Endothelial cell of umbilical vein (primary cell): ENCODE measurements at regions not wholly inside any gene's neighbourhood (a gene's known extent, or its start where the extent isn't known, plus 50 kb on each side); places are given as distances from the start of the nearest gene placed in this dataset.
"Not testable (repeated sequence)": the region's sequence is repeated elsewhere in the genome, so short reads cannot be mapped to it uniquely, and the experiment has no call there.

ENCODE experiments used
- BruUV-seq: library from RNA; stranded (reverse); fragments of 400-500 nt; replicated peaks from 2 replicates; lab custom pipeline; 2021; lab: Mats Ljungman, UMichigan
- CTCF ChIA-PET: fragments of 300-600, 350-600 bp; sonication (Branson Sonifier 250); formaldehyde crosslinking; loops from one replicate; lab custom pipeline; 2021; ENCODE audit warnings: antibody characterized with exemption, inconsistent platforms; lab: Charles Lee
- POLR2A ChIA-PET: fragments of 300-600, 350-600 bp; sonication (Branson Sonifier 250); formaldehyde crosslinking; loops from one replicate; lab custom pipeline; 2021; ENCODE audit warnings: antibody characterized with exemption, inconsistent platforms; lab: Charles Lee
- DNase-seq: peaks from one replicate; pipeline ENCODE4 v3.0.0-alpha.2; 2011; ENCODE audit warnings: low read depth, low spot score
- FAIRE-seq: peaks from 2 replicates; lab custom pipeline; 2011; peaks lifted over from hg19 to GRCh38; lab: Jason Lieb, UNC
- H2AFZ ChIP-seq: 2 replicates; pipeline ENCODE4 v1.6.0; 2012; ENCODE audit warnings: low read depth, low read length, control low read depth, inconsistent platforms
- H3K27ac ChIP-seq: 2 replicates; pipeline ENCODE4 v1.5.1; 2011; ENCODE audit warnings: low read depth, mild to moderate bottlenecking, control low read depth, low read length, moderate library complexity; ENCODE audit not compliant: insufficient read depth
- H3K27me3 ChIP-seq, 2 experiments: 2 replicates each; pipeline versions ENCODE4 v1.6.0 to v1.6.1; 2011; ENCODE audit warnings: low read length in 2 of 2, mixed read lengths in 1 of 2; ENCODE audit not compliant: control insufficient read depth in 2 of 2, insufficient read depth in 2 of 2
- H3K36me3 ChIP-seq, 2 experiments: 2 replicates in 1 of 2; 3 replicates in 1 of 2; pipeline ENCODE4 v1.5.1; 2011; ENCODE audit warnings: low read length in 2 of 2, mild to moderate bottlenecking in 1 of 2, moderate library complexity in 1 of 2; ENCODE audit not compliant: control insufficient read depth in 2 of 2, insufficient read depth in 2 of 2; ENCODE audit errors: extremely low read depth in 1 of 2
- H3K4me1 ChIP-seq: 3 replicates; pipeline ENCODE4 v1.5.1; 2011; ENCODE audit warnings: mild to moderate bottlenecking, low read length; ENCODE audit not compliant: control insufficient read depth, insufficient read depth; ENCODE audit errors: extremely low read depth
- H3K4me2 ChIP-seq: 2 replicates; pipeline ENCODE4 v1.6.1; 2011; ENCODE audit warnings: low read length, control low read depth, mixed read lengths; ENCODE audit not compliant: insufficient read depth
- H3K4me3 ChIP-seq, 3 experiments: fragments of 200-600 bp in 1 of 3; sonication (generic), shearing (Covaris generic) in 1 of 3; replicated peaks in 1 of 3; 2 replicates each; pipeline ENCODE4 v1.5.1; 2011 to 2016; ENCODE audit warnings: control low read depth in 3 of 3, low read length in 3 of 3, mild to moderate bottlenecking in 2 of 3, inconsistent platforms in 1 of 3, low read depth in 1 of 3, moderate library complexity in 1 of 3; ENCODE audit not compliant: insufficient read depth in 1 of 3
- H3K79me2 ChIP-seq: 2 replicates; pipeline ENCODE4 v1.6.0; 2012; ENCODE audit warnings: low read length, inconsistent platforms; ENCODE audit not compliant: control insufficient read depth, insufficient read depth
- H3K9ac ChIP-seq: replicated peaks from 2 replicates; pipeline ENCODE3; 2011; ENCODE audit warnings: low read length, control low read depth; ENCODE audit not compliant: insufficient read depth; ENCODE audit errors: extremely low read depth
- H3K9me1 ChIP-seq: replicated peaks from 3 replicates; pipeline ENCODE4 v1.6.0; 2011; ENCODE audit warnings: mild to moderate bottlenecking, low read length; ENCODE audit not compliant: control insufficient read depth, insufficient read depth; ENCODE audit errors: extremely low read depth
- H3K9me3 ChIP-seq: replicated peaks from 2 replicates; pipeline ENCODE4 v1.5.1; 2012; ENCODE audit warnings: low read length, inconsistent platforms; ENCODE audit not compliant: control insufficient read depth, insufficient read depth
- H4K20me1 ChIP-seq: replicated peaks from 2 replicates; pipeline ENCODE3; 2011; ENCODE audit warnings: mild to moderate bottlenecking, low read length; ENCODE audit not compliant: control insufficient read depth, insufficient read depth; ENCODE audit errors: extremely low read depth
- dilution Hi-C: fragments of 300-500 bp; cut with MboI; formaldehyde crosslinking; loops from one replicate; pipeline ENCODE4 v1.15.0; 2019; ENCODE audit warnings: low sequenced_read_pairs; ENCODE audit not compliant: extremely low pct_ligation_motif_present
- intact Hi-C: fragments of 100-400 bp; cut with micrococcal nuclease; formaldehyde crosslinking; loops from one replicate; pipeline ENCODE4 v1.10.0; 2022

- H3K79me2 ChIP-seq, H3K4me1 ChIP-seq, intact Hi-C loops, dilution Hi-C loops, H3K9me3 ChIP-seq, H3K4me2 ChIP-seq, H3K9me1 ChIP-seq, POLR2A ChIA-PET, BruUV-seq, H3K36me3 ChIP-seq, H4K20me1 ChIP-seq, FAIRE-seq, H3K9ac ChIP-seq, H3K4me3 ChIP-seq, DNase-seq, H3K27me3 ChIP-seq, H2AFZ ChIP-seq, H3K27ac ChIP-seq: not testable (repeated sequence)
- CTCF ChIA-PET, result interaction anchor here (1.2 to 9.5 kb wide), 3 partner anchors 11 to 295 kb away, joined by 3 to 134 read pairs (median 4); no protein-coding TSS in a partner anchor
Measured at GRCh38 chr10:91003379-91003778, 82.5 kb upstream of the ANKRD1 start.

- H3K9me3 ChIP-seq, H3K4me2 ChIP-seq, H3K9me1 ChIP-seq, H3K4me1 ChIP-seq, H3K9ac ChIP-seq, H3K27me3 ChIP-seq, dilution Hi-C loops, H4K20me1 ChIP-seq, H3K79me2 ChIP-seq, H2AFZ ChIP-seq, H3K4me3 ChIP-seq, FAIRE-seq, BruUV-seq, H3K27ac ChIP-seq, intact Hi-C loops, H3K36me3 ChIP-seq, DNase-seq: not testable (repeated sequence)
- ChIA-PET CTCF (interaction anchor here (0.6 to 9.5 kb wide), 12 partner anchors 11 to 294 kb away, joined by 3 to 134 read pairs (median 6); no protein-coding TSS in a partner anchor), POLR2A (interaction anchor here (2.0 kb wide), 1 partner anchor 84 kb away, joined by 5 read pairs; the partner anchor contains the start of gene ANKRD1)
Measured at GRCh38 chr10:91005276-91005675, 84.4 kb upstream of the ANKRD1 start.
